ENCODE measurements at regions not wholly inside any gene's neighbourhood (a gene's known extent, or its start where the extent isn't known, plus 50 kb on each side); places are given as distances from the start of the nearest gene placed in this dataset.

- H2BK120ac ChIP-seq (ENCODE audit: low read depth, low read length) = no peak overlapping the region
- no peak overlapping the region for H3K4ac ChIP-seq (ENCODE audit: low read depth, low read length)
- no peak overlapping the region for H2AK5ac ChIP-seq (ENCODE audit: low read depth, low read length)
- dilution Hi-C loops (cut with HindIII; ENCODE audit: low sequenced_read_pairs, unreplicated experiment) (no loop called here), intact Hi-C loops (cut with micrococcal nuclease) (no loop called here), in situ Hi-C loops (cut with MboI; ENCODE audit: low sequenced_read_pairs) (no loop called here)
- no peak overlapping the region for H2BK15ac ChIP-seq (ENCODE audit: low read depth, low read length)
- H3K4me1 ChIP-seq (ENCODE audit: control insufficient read depth, insufficient read depth, low read length) = peaks cover 9% of the 10 kb centered on the region
- no peak overlapping the region for H4K91ac ChIP-seq (ENCODE audit: insufficient read depth, low read depth, low read length)
- no peak for TF ChIP-seq NFE2L2 (IDR thresholded peaks at IDR 0.05; ENCODE audit: low read depth, low read length)
- ChIA-PET CTCF (no interaction called here), POLR2A (ENCODE audit: unreplicated experiment) (no interaction called here)
- peaks cover 14% of the 10 kb centered on the region for H3K9me1 ChIP-seq (ENCODE audit: insufficient read depth, low read length)
- H3K4me2 ChIP-seq (ENCODE audit: low read depth, low read length) = no peak overlapping the region
- no peaks in the 10 kb centered on the region for H4K20me1 ChIP-seq (ENCODE audit: insufficient read depth, low read length)
- no peak overlapping the region for H3K27ac ChIP-seq (ENCODE audit: insufficient read depth, low read length)
- no peak overlapping the region for H2AFZ ChIP-seq (replicated peaks; ENCODE audit: low read length, poor library complexity)
- DNase-seq = no peak
- no peak overlapping the region for H2BK5ac ChIP-seq (ENCODE audit: low read depth, low read length, poor library complexity, severe bottlenecking)
- H3K79me1 ChIP-seq (ENCODE audit: low read depth in 1 of 2, low read length in 2 of 2) = no peaks in the 10 kb centered on the region
- H3K9ac ChIP-seq (ENCODE audit: low read depth, low read length) = no peak overlapping the region
- peaks cover 7% of the 10 kb centered on the region for H3K27me3 ChIP-seq (ENCODE audit: control insufficient read depth, insufficient read depth, low read length)
- WGBS, 2 experiments (ENCODE audit: extremely low coverage in 2 of 2, insufficient read length in 1 of 2) = no CpG with 5 or more reads among the region's 1 CpG
- H2AK9ac ChIP-seq (replicated peaks; ENCODE audit: low read depth, low read length, poor library complexity) = no peak overlapping the region
- no peak overlapping the region for H3K23ac ChIP-seq (ENCODE audit: low read depth, low read length)
- no peaks in the 10 kb centered on the region for H3K36me3 ChIP-seq (ENCODE audit: control insufficient read depth, insufficient read depth, low read length)
- BruUV-seq (replicated peaks) = no TSS peak
- H3K9me3 ChIP-seq (ENCODE audit: control insufficient read depth, insufficient read depth, low read length) = no peaks in the 10 kb centered on the region
- no peak overlapping the region for H3K56ac ChIP-seq (ENCODE audit: extremely low read depth, insufficient read depth, low read length)
- H4K5ac ChIP-seq (ENCODE audit: low read depth, low read length) = no peak overlapping the region
- ATAC-seq (ENCODE audit: low read depth) = no peak
- no peak overlapping the region for H3K18ac ChIP-seq (ENCODE audit: low read depth, low read length)
- H3K14ac ChIP-seq (replicated peaks; ENCODE audit: low read depth, low read length) = no peak overlapping the region
- H3K4me3 ChIP-seq (ENCODE audit: insufficient read depth, low read depth, low read length) = no peak overlapping the region
- H4K8ac ChIP-seq (ENCODE audit: low read depth in 2 of 2, low read length in 2 of 2) = no peak overlapping the region
- H2BK20ac ChIP-seq (ENCODE audit: low read depth, low read length) = no peak overlapping the region
Observed at GRCh38 chr5:37891832-37892231, 52.0 kb upstream of the GDNF start.
